ENCODE measurements at regions not wholly inside any gene's neighbourhood (a gene's known extent, or its start where the extent isn't known, plus 50 kb on each side); places are given as distances from the start of the nearest gene placed in this dataset.
A peak's percentile ranks its signal among the peaks of the same experiment; 100 is the strongest.

DNA sequence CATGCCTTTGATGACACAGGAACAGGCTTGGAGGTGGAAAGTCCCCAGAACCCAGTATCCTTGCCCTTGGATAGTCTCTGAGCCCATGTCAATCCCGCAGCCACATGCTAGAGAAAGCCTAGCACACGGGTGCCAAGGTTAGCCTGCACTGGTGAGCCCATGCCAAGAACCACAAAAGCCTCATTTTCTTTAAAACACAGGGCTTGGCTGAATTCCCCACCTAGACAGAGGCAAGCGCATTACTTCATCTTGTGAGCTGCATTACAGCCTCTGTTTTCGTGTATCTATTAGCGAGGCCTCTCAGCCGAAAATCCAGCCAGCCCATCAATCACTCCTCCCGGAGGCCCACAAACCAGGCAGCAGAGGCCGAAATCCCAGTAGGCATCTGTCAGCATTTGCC, 314.9 kb upstream of the AUTS2 start:
- DNase-seq (ENCODE audit: low read depth in 2 of 2) = peak in 1 of 2 donors; percentile 77
- no peaks in the 10 kb centered on the region for H4K20me1 ChIP-seq (ENCODE audit: control insufficient read depth, extremely low read depth, insufficient read depth, low read length)
- no peaks in the 10 kb centered on the region for H3K4me1 ChIP-seq (ENCODE audit: control insufficient read depth, extremely low read depth, insufficient read depth, low read length)
- no peak overlapping the region for H3K4me2 ChIP-seq (ENCODE audit: extremely low read depth, insufficient read depth, low read length)
- no peaks in the 10 kb centered on the region for H3K27me3 ChIP-seq (ENCODE audit: control insufficient read depth, insufficient read depth, low read length)
- H3K36me3 ChIP-seq (ENCODE audit: control insufficient read depth, insufficient read depth, low read length) = no peaks in the 10 kb centered on the region
- no peak overlapping the region for H3K27ac ChIP-seq (ENCODE audit: insufficient read depth, low read length)
- no peaks in the 10 kb centered on the region for H3K79me2 ChIP-seq (ENCODE audit: control insufficient read depth, insufficient read depth, low read length)
- H3K9me3 ChIP-seq (ENCODE audit: control insufficient read depth, insufficient read depth, low read depth, low read length) = no peaks in the 10 kb centered on the region
- no peak overlapping the region for H3K9ac ChIP-seq (ENCODE audit: insufficient read depth, low read length)
- TF ChIP-seq EZH2 (IDR thresholded peaks at IDR 0.05; ENCODE audit: low read length, missing control alignments) (no peak), CTCF (conservative IDR thresholded peaks at IDR 0.05 in 1 of 2, IDR thresholded peaks at IDR 0.05 in 1 of 2; ENCODE audit: low read depth in 1 of 2, low read length in 2 of 2) (no peak)
- H2AFZ ChIP-seq (ENCODE audit: low read length) = no peak overlapping the region
- no peak overlapping the region for H3K4me3 ChIP-seq (replicated peaks in 1 of 4; ENCODE audit: control extremely low read depth in 1 of 4, insufficient read depth in 1 of 4, low read depth in 3 of 4, low read length in 4 of 4)

- H3K27me3 ChIP-seq (ENCODE audit: control insufficient read depth, insufficient read depth, low read length) = no peaks in the 10 kb centered on the region
- no peak overlapping the region for H3K9ac ChIP-seq (ENCODE audit: insufficient read depth, low read length)
- H4K20me1 ChIP-seq (ENCODE audit: control insufficient read depth, extremely low read depth, insufficient read depth, low read length) = no peaks in the 10 kb centered on the region
- H3K36me3 ChIP-seq (ENCODE audit: control insufficient read depth, insufficient read depth, low read length) = no peaks in the 10 kb centered on the region
- TF ChIP-seq CTCF (conservative IDR thresholded peaks at IDR 0.05 in 1 of 2, IDR thresholded peaks at IDR 0.05 in 1 of 2; ENCODE audit: low read depth in 1 of 2, low read length in 2 of 2) (no peak), EZH2 (IDR thresholded peaks at IDR 0.05; ENCODE audit: low read length, missing control alignments) (no peak)
- no peak for DNase-seq (ENCODE audit: low read depth in 2 of 2)
- H3K4me1 ChIP-seq (ENCODE audit: control insufficient read depth, extremely low read depth, insufficient read depth, low read length) = no peaks in the 10 kb centered on the region
- no peak overlapping the region for H2AFZ ChIP-seq (ENCODE audit: low read length)
- H3K4me2 ChIP-seq (ENCODE audit: extremely low read depth, insufficient read depth, low read length) = no peak overlapping the region
- H3K9me3 ChIP-seq (ENCODE audit: control insufficient read depth, insufficient read depth, low read depth, low read length) = no peaks in the 10 kb centered on the region
- no peaks in the 10 kb centered on the region for H3K79me2 ChIP-seq (ENCODE audit: control insufficient read depth, insufficient read depth, low read length)
- H3K4me3 ChIP-seq (replicated peaks in 1 of 4; ENCODE audit: control extremely low read depth in 1 of 4, insufficient read depth in 1 of 4, low read depth in 3 of 4, low read length in 4 of 4) = no peak overlapping the region
- H3K27ac ChIP-seq (ENCODE audit: insufficient read depth, low read length) = no peak overlapping the region
Observed at GRCh38 chr7:69285854-69286253, 312.4 kb upstream of the AUTS2 start.

GRCh38 chr7:69295977-69296376, 302.3 kb upstream of the AUTS2 start:
- H3K27ac ChIP-seq (ENCODE audit: insufficient read depth, low read length) = no peak overlapping the region
- no peaks in the 10 kb centered on the region for H3K4me1 ChIP-seq (ENCODE audit: control insufficient read depth, extremely low read depth, insufficient read depth, low read length)
- H3K27me3 ChIP-seq (ENCODE audit: control insufficient read depth, insufficient read depth, low read length) = no peaks in the 10 kb centered on the region
- H4K20me1 ChIP-seq (ENCODE audit: control insufficient read depth, extremely low read depth, insufficient read depth, low read length) = no peaks in the 10 kb centered on the region
- TF ChIP-seq EZH2 (IDR thresholded peaks at IDR 0.05; ENCODE audit: low read length, missing control alignments) (no peak), CTCF (conservative IDR thresholded peaks at IDR 0.05 in 1 of 2, IDR thresholded peaks at IDR 0.05 in 1 of 2; ENCODE audit: low read depth in 1 of 2, low read length in 2 of 2) (no peak)
- no peak overlapping the region for H3K4me2 ChIP-seq (ENCODE audit: extremely low read depth, insufficient read depth, low read length)
- no peak overlapping the region for H3K4me3 ChIP-seq (replicated peaks in 1 of 4; ENCODE audit: control extremely low read depth in 1 of 4, insufficient read depth in 1 of 4, low read depth in 3 of 4, low read length in 4 of 4)
- no peaks in the 10 kb centered on the region for H3K36me3 ChIP-seq (ENCODE audit: control insufficient read depth, insufficient read depth, low read length)
- H2AFZ ChIP-seq (ENCODE audit: low read length) = no peak overlapping the region
- H3K9me3 ChIP-seq (ENCODE audit: control insufficient read depth, insufficient read depth, low read depth, low read length) = no peaks in the 10 kb centered on the region
- H3K79me2 ChIP-seq (ENCODE audit: control insufficient read depth, insufficient read depth, low read length) = no peaks in the 10 kb centered on the region
- DNase-seq (ENCODE audit: low read depth in 2 of 2) = no peak
- no peak overlapping the region for H3K9ac ChIP-seq (ENCODE audit: insufficient read depth, low read length)

Data from fibroblast of lung (primary cell).